CD4-positive, alpha-beta T cell treated with Interleukin-12 subunit alpha and Interleukin-12 subunit beta, for 1 hour (primary cell): ENCODE measurements at regions not wholly inside any gene's neighbourhood (a gene's known extent, or its start where the extent isn't known, plus 50 kb on each side); places are given as distances from the start of the nearest gene placed in this dataset.
"Not testable (repeated sequence)": the region's sequence is repeated elsewhere in the genome, so short reads cannot be mapped to it uniquely, and the experiment has no call there.

Source experiments
- DNase-seq: peaks from one replicate; pipeline ENCODE4 v3.0.0-alpha.2; 2020

DNA sequence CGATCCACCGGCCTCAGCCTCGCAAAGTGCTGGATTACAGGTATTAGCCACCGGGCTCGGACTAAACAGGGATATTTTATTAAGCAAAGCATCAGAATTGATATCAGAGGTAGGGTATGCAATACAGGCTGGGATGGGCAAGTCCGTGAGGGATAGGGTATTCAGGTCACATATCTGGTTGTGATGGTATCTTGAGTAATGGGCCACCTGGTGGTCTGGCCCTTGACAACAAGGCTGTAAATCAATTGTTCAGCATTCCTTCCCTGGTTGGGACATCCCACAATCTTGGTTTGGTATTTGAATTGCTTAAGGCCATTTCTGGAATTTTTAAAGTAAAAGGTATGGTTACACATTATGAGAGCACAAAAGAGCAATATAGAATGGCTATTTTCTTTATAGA lies 1588.0 kb downstream of the SLITRK1 start:
- no peak for DNase-seq

GRCh38 chr13:82292334-82292733 lies 1589.9 kb downstream of the SLITRK1 start:
- no peak for DNase-seq

- DNase-seq, result no peak
Observed at GRCh38 chr13:82291852-82292251, 1590.4 kb downstream of the SLITRK1 start.

GRCh38 chr13:82275644-82276043 lies 1606.6 kb downstream of the SLITRK1 start:
- no peak for DNase-seq

GRCh38 chr13:82259284-82259683 lies 1623.0 kb downstream of the SLITRK1 start:
- DNase-seq, result no peak

DNA sequence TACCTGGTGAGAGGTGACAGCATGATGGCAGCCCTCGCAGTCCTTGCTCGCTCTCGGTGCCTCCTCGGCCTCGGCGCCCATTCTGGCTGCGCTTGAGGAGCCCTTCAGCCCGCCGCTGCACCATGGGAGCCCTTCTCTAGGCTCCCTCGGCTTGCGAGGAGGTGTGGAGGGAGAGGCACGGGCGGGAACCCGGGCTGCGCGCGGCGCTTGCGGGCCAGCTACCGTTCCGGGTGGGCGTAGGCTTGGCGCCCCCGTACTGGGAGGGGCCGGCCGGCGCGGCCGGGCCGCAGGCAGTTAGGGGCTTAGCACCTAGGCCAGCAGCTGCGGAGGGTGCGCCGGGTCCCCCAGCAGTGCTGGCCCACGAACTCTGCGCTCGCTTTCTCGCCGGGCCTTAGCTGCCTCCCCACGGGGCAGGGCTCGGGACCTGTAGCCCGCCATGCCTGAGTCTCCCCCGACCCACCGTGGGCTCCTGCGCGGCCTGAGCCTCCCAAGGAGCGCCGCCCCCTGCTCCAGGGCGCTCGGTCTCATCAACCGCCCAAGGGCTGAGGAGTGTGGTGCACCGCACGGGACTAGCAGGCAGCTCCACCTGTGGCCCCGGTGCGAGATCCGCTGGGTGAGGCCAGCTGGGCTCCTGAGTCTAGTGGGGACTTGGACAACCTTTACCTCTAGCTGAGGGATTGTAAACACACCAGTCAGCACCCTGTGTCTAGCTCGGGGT lies 1624.3 kb downstream of the SLITRK1 start:
- DNase-seq, result no peak

- no peak for DNase-seq
Observed at GRCh38 chr13:82248762-82249161, 1633.5 kb downstream of the SLITRK1 start.

- no peak for DNase-seq
Observed at GRCh38 chr13:82245860-82246259, 1636.4 kb downstream of the SLITRK1 start.

- DNase-seq, result no peak
Observed at GRCh38 chr13:82224806-82225205, 1657.5 kb downstream of the SLITRK1 start.

DNA sequence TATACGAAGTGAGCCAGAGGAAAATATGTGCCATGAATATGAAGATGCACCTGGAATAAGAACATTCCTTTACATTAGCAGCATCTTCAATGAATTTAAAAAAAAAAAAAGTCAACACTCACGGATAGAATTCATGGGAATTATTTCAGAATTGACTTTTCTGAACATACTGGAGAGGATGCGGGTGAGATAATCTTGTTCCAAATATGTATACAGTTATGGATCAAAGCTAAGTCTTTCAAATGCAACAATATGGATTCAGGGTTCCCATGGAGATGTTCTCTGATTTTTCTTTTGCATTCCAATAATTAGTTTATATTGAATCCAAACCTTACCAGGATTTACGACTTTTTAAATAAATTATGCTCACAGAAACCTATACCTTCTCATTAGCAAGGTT lies 1660.7 kb downstream of the SLITRK1 start:
- no peak for DNase-seq

- DNase-seq, result no peak
Observed at GRCh38 chr13:82220641-82221040, 1661.6 kb downstream of the SLITRK1 start.

DNA sequence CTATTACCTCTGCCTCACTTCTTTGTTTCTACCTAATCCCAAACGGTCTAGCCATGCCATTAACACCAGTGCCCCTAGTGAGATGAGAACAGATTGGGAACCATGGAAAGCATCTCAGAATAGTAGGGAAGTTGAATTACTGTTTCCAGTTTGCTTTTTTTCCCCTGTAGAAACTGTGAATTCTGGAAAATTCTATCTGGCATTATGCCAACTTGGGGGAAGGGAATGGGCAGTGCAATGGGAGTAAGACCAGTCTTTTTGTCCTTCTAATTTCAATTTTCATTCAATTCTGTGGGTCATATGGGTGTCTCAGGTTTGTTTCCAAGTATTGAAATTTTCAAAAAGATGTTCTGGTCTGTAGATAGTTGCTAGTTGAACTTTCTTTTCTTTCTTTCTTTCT lies 1666.1 kb downstream of the SLITRK1 start:
- DNase-seq, result no peak

GRCh38 chr13:82214341-82214740 lies 1667.9 kb downstream of the SLITRK1 start:
- no peak for DNase-seq

- no peak for DNase-seq
Observed at GRCh38 chr13:82206241-82206640, 1676.0 kb downstream of the SLITRK1 start.

- no peak for DNase-seq
Observed at GRCh38 chr13:82202398-82202797, 1679.9 kb downstream of the SLITRK1 start.

DNA sequence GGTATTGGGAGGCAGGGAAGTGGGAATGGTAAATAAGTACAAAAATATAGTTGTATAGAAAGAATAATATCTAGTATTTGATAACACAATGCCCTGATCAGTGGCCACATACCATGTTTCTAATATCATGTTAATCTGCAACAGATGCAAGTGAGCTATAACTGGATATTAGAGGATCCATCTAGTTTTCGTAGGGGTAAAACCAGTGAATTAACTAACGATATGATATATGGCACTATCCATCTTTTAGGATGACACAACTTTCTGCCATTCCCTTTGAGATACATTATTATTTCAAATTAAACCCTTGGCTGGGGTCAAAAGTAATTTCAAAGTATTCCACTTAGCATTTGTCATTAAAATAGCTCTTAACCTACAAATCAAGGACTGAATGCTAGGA lies 1686.2 kb downstream of the SLITRK1 start:
- DNase-seq, result no peak

DNA sequence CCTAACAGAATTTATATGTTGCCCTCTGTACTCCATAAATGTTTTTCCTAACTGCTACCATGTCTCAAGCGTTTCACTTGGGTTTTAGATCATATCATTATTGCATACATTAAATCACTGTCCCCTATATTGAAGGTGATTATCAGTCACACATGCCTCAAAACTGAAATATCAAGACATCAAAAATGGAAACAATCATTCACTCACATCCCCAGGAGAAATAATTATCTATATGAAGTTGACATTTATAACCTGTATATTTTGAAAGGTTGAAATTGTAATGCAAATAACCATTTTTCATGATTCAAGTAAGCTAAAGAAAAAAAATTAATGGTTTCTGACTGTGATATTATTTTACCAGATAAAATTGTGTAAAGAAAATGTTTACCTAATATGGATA lies 1695.0 kb downstream of the SLITRK1 start:
- no peak for DNase-seq

DNA sequence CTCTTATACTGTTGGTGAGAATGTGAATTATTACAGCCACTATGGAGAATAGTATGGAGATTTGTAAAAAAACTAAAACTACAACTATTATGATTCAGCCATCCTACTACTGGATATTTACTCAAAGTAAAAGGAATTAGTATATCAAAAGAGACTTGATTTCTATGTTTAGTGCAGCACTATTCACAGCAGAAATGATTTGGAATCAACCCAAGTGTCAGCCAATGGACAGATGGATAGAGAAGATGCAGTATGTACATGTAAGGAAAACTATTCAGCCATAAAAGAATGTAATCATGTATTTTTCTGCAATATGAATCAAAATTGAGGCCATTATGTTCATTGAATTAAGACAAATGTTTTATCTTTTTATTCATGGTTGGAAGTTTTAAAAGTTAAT lies 1705.5 kb downstream of the SLITRK1 start:
- no peak for DNase-seq

GRCh38 chr13:82165396-82166174 lies 1716.7 kb downstream of the SLITRK1 start:
- no peak for DNase-seq

DNA sequence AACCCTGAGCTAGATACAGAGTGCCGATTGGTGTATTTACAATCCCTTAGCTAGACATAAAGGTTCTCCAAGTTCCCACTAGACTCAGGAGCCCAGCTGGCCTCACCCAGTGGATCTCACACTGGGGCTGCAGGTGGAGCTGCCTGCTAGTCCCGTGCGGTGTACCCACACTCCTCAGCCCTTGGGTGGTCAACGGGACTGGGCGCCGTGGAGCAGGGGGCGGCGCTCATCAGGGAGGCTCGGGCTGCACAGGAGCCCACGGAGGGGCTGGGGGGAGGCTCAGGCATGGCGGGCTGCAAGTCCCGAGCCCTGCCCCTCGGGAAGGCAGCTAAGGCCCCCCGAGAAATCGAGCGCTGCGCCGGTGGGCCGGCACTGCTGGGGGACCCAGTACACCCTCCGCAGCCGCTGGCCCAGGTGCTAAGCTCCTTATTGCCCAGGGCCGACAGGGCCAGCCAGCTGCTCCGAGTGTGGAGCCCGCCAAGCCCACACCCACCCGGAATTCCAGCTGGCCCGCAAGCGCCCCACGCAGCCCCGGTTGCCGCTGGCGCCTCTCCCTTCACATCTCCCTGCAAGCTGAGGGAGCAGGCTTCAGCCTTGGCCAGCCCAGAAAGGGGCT lies 1717.4 kb downstream of the SLITRK1 start:
- DNase-seq, result not testable (repeated sequence)

GRCh38 chr13:82147526-82147925 lies 1734.7 kb downstream of the SLITRK1 start:
- no peak for DNase-seq

DNA sequence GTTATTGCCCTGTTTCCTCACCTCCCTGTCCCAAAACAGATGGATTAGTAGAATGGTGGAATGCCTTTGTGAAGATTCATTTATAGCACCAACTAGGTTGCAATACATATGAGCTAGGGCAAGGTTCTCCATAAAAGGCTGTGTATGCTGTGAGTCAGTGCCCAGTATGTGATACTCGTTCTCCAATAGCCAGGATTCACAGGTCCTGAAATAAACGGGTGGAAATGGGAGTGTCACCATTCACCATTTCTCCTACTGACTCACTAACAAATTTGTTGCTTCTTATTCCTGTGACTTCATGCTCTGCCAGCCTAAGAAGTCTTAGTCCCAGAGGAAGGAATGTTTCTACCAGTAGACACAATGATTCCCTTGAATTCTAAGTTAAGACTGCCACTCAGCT lies 1745.4 kb downstream of the SLITRK1 start:
- DNase-seq, result no peak

GRCh38 chr13:82129281-82129680 lies 1753.0 kb downstream of the SLITRK1 start:
- no peak for DNase-seq

- no peak for DNase-seq
Observed at GRCh38 chr13:82118589-82118988, 1763.7 kb downstream of the SLITRK1 start.
